ENCODE measurements at regions not wholly inside any gene's neighbourhood (a gene's known extent, or its start where the extent isn't known, plus 50 kb on each side); places are given as distances from the start of the nearest gene placed in this dataset.
"Not testable (repeated sequence)": the region's sequence is repeated elsewhere in the genome, so short reads cannot be mapped to it uniquely, and the experiment has no call there.

DNA sequence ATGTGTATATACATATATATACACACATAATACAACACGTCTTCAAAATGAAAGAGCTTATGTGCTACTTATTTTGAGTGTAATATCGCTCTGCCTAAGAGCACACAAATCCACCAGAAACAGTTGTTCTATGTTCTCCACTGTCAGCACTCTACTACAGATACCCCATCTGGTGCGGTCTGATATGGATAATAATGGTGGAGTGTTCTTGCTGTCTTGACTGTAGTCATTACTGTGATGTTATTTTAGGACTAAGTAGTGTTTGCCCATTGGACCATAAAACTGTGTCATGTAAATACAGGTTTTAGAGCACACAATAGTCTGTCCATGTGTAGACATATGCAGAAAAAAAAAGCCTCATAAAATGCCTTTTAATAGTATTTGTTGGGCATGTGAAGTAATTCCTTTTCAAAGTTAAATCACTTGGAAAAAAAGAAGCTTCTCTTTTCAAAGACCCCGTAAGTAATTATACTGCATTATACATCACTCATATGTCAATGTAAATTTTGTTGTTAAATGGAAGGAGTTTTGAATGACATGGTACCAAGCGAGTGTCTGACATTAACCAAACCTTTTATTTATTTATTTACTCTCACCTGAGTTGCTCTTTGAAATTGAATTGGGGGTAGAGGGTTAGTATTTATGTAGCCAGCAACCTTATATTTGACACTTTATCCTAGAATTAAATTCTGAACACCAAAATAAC is 1249.2 kb upstream of the ZEB2 start:
- DNase-seq (no peak), ATAC-seq (no peak)
- intact Hi-C loops (cut with DNase I, micrococcal nuclease), result no loop called here

DNA sequence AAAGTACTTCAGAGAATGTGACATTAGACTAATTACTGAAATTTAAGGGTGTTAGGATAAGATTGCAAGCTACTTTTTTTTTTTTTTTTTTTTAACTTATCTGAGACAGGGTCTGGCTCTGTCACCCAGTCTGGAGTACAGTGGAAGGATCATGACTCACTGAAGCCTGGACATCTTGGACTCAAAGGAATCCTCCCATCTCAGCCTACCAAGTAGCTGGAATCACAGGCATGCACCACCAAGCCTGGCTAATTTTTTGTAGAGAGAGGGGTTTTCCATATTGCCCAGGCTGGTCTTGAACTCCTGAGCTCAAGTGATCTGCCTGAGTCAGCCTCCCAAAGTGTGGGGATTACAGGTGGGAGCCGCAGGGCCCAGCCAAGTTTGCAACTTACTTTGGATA is 1246.0 kb upstream of the ZEB2 start:
- intact Hi-C loops (cut with DNase I, micrococcal nuclease), result no loop called here
- no peak for DNase-seq
- ATAC-seq, result no peak

DNA sequence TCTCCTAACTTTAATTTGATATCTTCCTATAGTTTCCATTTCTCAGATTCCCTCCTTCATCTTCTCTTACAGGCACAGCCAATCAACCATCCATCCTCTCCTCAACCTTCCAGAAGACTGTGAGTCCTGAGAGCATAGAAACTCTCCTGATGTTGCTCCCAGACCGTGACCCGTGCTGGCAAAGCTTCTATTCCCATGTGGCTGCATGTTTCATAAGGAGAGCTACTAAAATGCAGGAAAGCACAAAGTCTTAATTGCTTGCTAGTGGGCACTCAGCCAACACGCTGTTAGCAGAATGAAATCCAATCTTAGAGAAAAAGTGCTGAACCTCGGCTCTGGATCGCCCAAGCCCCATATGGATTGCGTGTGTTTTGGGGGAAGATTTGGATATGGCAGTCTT is 1244.7 kb upstream of the ZEB2 start:
- no peak for DNase-seq
- no peak for ATAC-seq
- intact Hi-C loops (cut with DNase I, micrococcal nuclease), result no loop called here

GRCh38 chr2:145760781-145761649 is 1241.1 kb upstream of the ZEB2 start:
- no peak for DNase-seq
- no peak for ATAC-seq
- intact Hi-C loops (cut with DNase I, micrococcal nuclease), result no loop called here

DNA sequence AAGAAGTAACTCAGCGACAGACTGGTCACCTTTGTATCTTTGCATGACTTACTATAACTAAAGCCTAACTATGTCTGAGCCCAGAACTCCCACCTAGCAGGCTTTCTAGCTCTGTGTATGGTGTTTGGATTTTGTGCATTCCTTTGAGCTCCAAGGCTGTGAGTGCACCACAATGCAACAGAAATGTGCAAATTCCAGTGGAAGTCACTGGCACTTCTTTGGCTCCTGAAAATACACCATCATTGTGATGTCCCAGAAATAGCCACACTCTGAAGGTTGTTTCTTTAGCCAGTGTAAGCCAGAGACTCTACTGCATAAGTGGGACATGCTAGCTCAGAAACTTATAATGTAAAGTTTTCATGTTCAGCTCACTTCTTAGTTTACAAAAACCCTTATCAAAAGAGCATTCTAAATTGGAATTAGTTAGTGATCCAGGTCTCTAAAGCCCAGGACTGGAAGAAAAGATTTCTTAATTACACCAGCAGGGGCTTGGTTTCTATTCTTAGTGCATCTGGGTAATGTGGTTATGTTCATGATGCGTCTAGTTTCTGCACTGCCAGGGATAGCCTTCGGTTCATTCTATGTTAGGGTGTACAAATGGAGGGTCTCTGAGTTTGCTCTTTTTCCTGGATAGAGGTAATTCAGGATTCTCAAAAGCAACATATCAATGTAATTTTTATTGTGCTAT is 1239.5 kb upstream of the ZEB2 start:
- DNase-seq (no peak), ATAC-seq (no peak)
- intact Hi-C loops (cut with DNase I, micrococcal nuclease), result no loop called here

DNA sequence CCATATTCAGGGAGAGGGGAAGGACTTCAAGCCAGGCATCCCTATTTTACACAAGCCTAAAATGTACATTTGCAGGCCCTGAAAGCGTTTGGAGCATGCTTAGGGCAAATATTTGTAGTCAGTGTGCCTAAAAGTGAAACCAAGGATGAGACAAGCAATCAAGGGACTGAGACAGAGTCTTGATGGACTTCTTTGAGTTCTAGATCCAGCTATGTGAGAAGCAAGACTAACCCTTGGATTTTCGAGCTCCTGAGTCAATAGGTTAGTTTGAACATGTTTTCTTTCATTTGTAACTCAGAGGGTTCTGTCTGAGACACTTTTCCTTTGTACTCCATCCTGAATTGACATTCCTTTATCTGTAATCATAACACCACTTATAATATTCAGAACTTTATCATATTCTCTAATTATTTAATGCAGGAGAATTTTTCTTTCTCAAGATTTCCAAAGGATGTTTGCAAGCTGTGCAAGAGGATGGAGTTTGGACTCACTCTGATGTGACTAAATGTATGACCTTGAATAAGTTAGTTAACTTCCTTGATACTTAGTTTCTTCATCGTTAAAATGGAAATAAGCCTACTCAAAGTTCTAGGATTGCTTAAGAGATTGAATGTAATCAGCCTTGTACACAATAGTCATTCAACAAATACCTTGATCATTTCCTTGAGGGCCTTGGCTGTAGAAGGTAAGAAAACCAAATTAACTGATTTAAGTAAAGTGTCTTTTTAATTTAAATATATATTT is 1237.8 kb upstream of the ZEB2 start:
- intact Hi-C loops (cut with DNase I, micrococcal nuclease), result no loop called here
- no peak for ATAC-seq
- no peak for DNase-seq

DNA sequence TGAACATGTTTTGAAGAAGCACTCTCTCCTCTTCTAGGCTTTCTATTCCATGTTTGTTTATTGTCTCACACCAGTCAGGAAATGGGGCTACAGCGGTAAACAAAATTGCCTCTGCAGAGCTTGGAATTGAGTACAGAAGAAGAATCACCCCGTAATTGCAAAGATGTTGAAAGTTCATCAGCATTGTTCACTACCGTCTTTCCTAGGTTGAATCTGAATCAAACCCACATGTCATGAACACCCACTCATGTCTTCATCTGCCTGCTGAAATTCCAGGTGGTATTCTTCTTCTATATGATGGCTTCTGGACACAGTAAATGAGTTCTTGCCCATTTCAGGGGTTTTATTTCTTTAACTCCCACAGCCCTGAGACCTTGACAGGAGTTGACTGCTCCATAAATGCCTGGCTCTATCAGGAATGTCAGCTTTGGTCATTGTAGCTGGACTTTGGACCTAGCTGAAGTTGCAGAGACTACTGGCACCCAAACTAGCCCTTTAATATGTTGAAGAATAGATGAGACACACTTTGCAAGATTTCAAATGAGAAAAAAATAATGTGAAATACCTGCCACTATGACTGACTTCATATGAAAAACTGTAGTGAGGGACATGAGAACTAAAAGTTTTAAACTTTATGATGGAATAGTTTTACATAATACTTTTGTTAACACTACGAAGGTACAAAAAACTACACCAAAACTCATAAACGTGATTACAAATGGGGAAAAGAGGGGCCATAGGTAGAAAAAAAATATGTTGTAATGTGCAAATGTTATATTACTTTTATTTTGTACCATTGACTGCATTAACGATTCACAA is 1235.3 kb upstream of the ZEB2 start:
- ATAC-seq, result no peak
- DNase-seq, result no peak
- intact Hi-C loops (cut with DNase I, micrococcal nuclease), result no loop called here

GRCh38 chr2:145753966-145754365 is 1234.0 kb upstream of the ZEB2 start:
- intact Hi-C loops (cut with DNase I, micrococcal nuclease), result no loop called here
- DNase-seq, result no peak
- ATAC-seq, result no peak

GRCh38 chr2:145753041-145753608 is 1233.2 kb upstream of the ZEB2 start:
- ATAC-seq, result no peak
- intact Hi-C loops (cut with DNase I, micrococcal nuclease), result no loop called here

GRCh38 chr2:145752091-145752806 is 1232.3 kb upstream of the ZEB2 start:
- ATAC-seq, result peak; percentile 38
- DNase-seq, result no peak
- intact Hi-C loops (cut with DNase I, micrococcal nuclease), result no loop called here

More at GRCh38 chr2:145753041-145753608, 1233.2 kb upstream of the ZEB2 start:
- no peak for DNase-seq

GRCh38 chr2:145751629-145752028 is 1231.7 kb upstream of the ZEB2 start:
- intact Hi-C loops (cut with DNase I, micrococcal nuclease), result no loop called here
- no peak for ATAC-seq
- DNase-seq, result no peak

DNA sequence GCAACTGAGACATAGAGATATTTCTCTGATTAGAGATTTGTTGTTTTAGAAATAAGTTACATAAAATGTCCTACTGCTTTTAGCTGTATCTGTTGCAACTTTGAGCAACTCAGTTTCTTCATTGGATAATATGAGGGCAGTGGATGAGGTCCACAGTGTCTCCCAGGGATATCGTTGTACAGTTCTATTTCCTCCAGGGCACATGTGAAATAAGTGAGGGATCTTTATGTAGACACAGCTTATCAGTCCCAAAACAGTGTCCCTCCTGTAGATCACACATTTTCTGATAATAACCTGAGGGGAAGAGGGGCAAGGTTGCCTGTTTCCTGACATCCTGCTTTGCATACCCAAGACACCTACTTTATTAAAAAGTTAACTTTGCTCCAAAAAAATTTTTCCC is 1231.2 kb upstream of the ZEB2 start:
- intact Hi-C loops (cut with DNase I, micrococcal nuclease), result no loop called here
- no peak for ATAC-seq
- DNase-seq, result no peak

- ATAC-seq (no peak), DNase-seq (no peak)
- intact Hi-C loops (cut with DNase I, micrococcal nuclease), result no loop called here
These were observed 1230.7 kb upstream of the ZEB2 start for GRCh38 chr2:145750612-145751011.

DNA sequence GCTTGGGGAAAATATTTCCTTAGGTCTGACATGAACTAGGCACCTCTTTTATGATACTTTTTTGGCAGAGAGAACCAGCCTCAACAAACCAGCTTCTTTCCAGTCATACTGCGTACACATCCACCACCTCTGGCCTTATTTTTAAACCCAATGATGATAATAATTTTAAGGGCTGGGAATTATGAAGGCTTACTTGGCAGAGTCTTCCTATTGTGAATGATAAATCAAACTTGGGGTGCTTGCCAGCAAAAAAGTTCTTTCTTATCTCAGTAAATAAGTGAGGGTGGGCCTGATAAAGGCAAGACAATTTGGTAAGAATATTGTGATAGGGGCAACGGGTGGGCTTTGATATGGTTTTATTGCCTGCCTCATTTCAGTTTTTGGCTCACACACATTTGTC is 1230.2 kb upstream of the ZEB2 start:
- intact Hi-C loops (cut with DNase I, micrococcal nuclease), result no loop called here
- ATAC-seq (no peak), DNase-seq (no peak)

- ATAC-seq (no peak), DNase-seq (no peak)
- intact Hi-C loops (cut with DNase I, micrococcal nuclease), result no loop called here
These were observed 1229.6 kb upstream of the ZEB2 start for GRCh38 chr2:145749556-145749955.

GRCh38 chr2:145748927-145749326 is 1229.0 kb upstream of the ZEB2 start:
- DNase-seq, result no peak
- intact Hi-C loops (cut with DNase I, micrococcal nuclease), result no loop called here
- ATAC-seq, result no peak

DNA sequence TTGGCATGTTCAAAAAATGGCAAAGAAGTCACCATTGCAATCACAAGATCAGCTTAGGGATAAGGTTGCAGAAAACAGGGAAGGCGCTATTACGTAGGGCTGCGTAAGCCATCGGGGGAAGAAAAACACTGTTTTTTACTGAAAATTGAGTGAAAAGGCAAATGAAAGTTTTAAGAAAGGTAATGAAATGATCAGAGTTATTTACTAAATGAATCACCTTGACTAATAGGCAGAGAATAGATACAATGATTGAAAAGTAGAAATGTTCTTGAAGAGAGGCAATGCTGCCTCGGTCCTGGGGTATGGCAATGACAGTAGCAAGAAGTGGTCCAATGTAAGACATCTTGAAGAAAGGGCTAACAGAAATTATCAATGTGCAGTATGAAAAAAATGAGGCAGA is 1227.8 kb upstream of the ZEB2 start:
- ATAC-seq (no peak), DNase-seq (no peak)
- intact Hi-C loops (cut with DNase I, micrococcal nuclease), result no loop called here

DNA sequence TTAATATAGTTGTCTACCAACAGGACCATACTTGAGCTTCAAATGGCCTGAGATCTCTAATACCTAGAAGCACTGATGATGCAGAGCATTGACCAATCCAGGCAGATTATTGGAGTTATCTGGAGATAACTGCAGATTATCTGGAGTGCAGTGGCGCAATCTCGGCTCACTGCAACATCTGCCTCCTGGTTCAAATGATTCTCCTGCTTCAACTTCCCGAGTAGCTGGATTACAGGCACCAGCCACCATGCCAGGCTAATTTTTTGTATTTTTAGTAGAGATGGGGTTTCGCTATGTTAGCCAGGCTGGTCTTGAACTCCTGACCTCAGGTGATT is 1225.4 kb upstream of the ZEB2 start:
- intact Hi-C loops (cut with DNase I, micrococcal nuclease); ATAC-seq; DNase-seq: not testable (repeated sequence)

All from left colon (tissue), 2 donors.